Cardiac septum (tissue), 1 donor: ENCODE measurements at regions not wholly inside any gene's neighbourhood (a gene's known extent, or its start where the extent isn't known, plus 50 kb on each side); places are given as distances from the start of the nearest gene placed in this dataset.

ENCODE experiments used
- DNase-seq: peaks from one replicate; pipeline ENCODE4 v3.0.0-alpha.2; 2020; ENCODE audit warnings: low spot score
- intact Hi-C: fragments of 100-400 bp; cut with DNase I; formaldehyde crosslinking; loops from one replicate; pipeline ENCODE4 v1.14.0; 2022
- donor health status: DM: no; HTN: no; CAD: no.

DNA sequence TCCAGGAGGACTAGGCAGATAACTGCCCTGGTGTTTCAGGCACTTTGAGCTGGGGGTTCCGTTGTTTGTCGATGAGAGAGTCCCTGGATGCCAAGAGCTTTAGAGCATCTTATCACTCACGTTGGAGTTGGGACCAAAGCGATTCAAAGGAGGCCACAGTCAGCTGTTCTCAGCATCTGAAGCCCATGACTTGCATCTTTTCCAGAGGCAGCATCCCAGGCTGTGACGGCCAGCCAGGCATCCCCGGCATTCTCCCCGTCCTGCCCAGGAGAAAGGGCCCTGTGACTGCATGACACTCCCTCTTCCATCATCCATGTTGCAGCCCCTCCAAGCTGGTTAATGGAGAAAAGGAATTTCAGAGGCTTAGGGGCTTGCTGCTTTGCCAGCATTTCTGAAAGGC lies 520.3 kb downstream of the CDH26 start:
- no peak for DNase-seq
- intact Hi-C loops: no loop called here

DNA sequence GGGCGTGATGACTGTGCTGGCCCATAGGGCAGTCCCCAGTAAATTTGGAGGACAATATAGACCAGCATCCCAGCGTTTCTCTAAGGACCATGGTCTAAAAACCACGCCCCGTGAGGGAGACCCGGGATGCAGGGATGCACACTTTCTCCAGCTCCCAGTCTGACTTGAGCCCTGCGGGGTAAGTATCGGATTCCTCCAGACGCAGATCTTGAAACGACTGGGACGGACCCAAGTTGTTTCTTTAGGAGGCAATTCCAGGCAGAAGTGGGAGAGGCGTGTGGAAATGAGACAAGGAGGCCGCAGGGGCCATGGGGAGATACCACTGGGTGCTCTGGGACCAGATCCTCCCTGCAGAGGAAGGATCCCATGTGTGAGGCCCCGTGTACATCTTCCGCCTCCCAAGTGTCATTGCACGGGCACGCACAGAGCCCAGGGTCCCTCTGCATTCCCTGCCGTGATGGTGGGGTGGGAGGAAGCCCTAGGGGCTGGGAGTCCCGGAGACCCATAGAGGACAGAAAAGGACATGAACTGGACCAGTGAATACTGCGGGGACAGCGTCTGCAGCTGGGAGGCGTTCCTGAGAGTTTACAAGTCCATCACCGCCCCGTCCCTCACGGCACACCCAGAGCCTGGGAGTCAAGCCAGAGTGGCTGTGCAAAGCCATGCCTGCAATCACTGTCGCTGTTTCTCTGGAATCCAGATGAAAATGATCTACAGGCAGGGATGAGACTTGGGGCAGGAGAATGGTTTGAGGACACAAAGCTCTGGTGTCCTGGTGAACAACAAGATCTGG lies 522.9 kb downstream of the CDH26 start:
- intact Hi-C loops: no loop called here
- no peak for DNase-seq

DNA sequence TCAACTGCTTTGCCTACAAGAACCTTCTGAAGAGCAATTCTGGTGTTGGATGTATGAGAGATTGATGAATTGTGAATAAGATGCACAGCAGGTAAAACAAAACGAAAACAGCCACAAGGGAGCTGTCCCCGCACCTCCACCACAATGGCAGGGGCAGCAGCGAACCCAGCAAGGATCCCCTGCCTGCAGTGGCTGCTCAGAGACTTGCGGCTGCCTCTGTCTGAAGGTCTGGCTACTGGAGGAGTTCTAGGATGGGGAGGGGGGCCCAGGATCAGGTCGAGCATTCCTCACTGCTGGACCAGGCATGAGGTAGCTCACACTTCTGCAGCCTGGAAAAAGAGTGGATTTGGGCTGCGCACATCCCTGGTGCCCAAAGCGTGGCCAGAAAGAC lies 523.5 kb downstream of the CDH26 start:
- intact Hi-C loops: no loop called here
- DNase-seq: no peak

DNA sequence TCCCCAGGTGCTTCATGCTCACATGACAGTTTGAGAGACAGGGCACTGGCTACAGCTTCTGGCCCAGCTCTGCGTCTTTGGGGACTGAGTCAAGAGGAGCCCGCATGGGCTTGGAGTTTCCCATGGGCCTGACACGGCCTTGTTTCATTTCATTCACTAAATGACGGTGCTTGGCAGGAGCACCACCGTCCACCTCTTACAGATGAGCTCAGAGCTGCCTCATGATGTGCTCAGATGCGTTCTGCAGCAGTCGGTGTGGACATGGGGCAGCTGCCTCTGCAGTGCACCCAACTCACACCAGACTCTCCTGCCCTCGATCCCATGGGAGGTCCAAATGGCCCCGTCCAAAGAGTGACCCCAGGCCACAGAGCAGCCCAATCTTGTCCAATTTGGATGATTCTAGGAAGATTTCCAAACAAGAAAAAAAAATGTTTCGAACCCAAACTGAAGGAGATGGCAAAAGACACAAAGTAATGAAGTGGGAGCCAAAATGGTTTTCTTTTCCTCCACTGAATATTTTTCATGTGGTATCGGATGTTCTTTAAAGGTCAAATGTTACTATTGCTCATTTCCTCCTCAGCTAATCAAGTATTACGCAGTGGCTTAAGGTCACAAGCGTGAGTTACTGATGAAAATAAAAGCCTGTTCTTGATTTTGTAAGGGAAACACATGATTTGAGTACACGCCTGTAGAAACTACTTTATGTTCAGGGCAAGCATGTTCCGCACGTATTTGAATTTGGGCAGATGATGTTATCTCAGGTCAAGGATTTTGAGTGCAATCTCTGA lies 524.2 kb downstream of the CDH26 start:
- intact Hi-C loops: no loop called here
- no peak for DNase-seq

DNA sequence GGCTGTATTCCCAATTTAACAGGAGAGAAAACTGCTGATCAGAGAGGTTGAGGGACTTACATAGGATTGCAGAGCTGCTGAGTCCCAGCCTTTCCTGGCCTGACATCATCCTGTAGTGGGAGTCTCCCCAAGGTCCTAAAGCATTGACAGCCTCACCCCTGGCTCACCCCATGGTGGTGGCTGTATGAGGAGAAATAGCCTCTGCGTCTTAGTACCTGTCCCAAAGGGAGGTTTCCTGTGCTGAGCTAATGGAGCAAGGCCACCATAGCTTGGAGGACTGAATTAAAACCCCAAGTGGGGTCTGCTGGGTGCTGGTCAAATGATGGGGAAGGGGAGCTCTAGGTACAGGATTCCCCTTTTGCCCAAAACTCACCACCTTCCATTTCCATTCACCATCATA lies 525.1 kb downstream of the CDH26 start:
- intact Hi-C loops: no loop called here
- DNase-seq: no peak

DNA sequence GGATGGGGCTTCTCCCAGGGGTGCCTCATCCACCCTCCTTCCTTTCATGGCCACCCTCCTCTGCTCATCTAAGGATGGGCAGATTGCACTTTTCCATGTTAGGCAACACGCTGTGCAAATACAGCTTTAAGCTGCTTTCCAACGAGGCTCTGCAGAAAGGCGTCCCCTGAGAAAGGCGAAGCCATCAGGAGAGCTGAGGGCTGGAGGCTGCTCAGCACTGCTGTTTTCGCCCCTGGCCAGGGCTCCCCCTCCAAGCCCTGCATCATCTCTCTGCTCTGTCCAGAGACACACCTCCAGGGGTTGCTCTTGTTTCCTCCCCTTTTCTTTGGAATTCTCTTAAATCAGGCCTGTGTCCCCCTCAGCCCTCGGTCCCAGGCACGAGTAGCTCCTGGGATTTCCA lies 526.1 kb downstream of the CDH26 start:
- intact Hi-C loops: no loop called here
- no peak for DNase-seq

DNA sequence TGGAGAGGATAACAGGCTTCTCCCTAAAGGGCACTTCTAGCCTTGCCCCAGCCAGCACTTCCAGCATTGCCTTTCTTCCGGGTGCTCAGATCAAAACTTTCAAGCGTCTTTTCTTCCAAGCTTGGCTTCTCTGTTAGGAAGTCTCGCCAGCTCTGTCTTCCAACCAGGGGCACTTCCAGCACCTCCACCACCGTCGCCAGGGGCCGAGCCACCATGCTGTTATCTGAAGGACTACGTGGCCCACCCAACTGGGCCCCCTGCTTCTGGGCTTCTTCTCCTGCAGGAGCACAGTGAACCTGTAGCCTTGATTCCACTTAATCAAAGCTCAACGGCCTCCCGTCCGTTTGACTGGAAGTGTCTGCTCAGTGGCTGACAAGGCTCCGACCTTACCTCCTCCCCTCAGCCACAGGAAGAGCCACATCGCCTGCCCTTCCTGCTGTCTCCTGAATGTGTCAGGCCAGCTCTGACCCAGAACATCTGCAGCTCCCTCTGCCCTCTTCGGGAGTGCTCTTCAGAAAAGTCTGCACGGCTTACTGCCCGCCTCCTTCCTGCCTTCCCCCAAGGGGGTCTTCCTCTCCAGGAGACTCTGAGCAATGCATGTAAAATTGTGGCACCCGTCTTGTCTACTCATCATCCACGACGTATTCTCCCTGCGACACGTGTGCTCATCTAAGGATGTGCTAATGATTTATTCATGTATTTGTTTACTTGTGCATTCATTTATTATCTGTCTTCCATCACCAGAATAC lies 527.0 kb downstream of the CDH26 start:
- no peak for DNase-seq
- intact Hi-C loops: no loop called here

DNA sequence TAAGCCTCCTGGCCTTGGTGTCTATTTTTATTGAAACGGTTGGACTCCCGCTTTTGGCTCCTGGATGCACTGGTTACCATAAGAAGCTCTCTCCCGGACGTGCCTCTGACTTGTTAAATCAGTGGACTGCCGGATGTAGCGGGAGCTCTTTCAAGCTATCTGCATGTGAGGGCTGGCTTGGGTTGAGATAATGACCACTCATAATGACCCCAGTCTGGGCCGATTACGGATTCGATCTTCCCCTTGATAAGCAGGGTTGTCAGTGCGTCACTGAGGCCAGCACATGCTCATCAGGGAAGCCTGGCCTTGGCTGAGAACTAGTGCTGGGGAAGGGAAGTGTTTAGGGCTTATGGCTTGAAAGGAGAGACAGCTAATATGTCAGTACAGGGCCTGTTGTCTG lies 528.1 kb downstream of the CDH26 start:
- DNase-seq: no peak
- intact Hi-C loops: no loop called here

DNA sequence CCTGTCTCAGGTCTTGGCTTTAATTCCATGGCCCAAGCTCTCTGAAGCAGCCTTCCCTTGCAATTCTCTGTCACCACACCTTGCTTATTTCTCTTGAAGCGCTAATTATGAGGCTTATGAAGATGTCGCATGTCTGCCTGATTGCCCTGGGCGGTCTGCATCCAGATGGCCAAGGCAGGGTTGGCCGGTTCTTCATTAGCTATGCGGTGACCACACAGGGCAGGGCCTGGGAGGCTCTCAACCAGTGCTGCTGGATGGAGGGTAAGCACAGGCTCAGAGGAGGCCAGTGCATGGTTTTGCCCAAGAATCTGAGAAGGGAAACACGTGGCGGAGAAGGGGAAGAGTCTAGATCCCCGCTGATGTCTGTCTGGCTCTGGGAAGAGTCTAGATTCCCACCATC lies 528.7 kb downstream of the CDH26 start:
- intact Hi-C loops: no loop called here
- DNase-seq: no peak

DNA sequence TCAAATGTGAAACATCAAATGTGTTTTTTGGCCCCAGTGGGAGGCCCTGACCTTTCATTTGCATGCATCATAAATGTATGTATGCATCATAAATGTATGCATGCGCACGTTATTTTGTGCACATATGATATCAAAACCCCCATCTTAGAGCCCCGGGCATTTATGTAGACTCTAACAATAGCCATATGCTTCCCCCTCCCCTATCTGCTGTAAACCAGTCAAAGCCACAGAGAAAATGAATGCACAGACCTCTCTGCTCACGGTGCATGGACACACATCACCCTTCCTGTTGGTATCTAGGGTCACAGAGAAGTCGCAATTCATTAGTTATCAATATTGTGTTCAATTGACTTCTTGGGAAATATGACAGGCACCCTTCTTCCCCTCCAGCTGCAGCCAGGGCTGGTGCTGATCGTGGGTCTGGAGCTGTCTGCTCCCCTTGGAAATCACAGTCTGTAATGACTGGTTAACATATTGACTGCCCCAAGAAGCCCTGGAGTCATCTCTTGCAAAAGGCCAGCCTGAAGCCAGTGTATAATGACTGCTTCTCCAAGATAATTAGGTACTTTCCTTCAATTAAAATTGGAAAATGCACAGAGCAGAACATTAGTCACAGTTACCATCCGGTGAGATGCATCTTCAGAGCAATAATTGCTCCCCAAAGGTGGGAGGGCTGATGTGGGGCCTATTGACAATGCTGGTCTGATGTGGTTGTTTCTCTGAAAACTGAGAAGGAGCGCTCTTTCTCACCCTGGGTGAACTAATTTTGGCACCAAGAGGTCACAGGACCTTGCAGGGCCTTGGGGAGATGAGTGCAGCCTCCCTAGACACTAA lies 532.2 kb downstream of the CDH26 start:
- intact Hi-C loops: no loop called here
- DNase-seq: no peak

DNA sequence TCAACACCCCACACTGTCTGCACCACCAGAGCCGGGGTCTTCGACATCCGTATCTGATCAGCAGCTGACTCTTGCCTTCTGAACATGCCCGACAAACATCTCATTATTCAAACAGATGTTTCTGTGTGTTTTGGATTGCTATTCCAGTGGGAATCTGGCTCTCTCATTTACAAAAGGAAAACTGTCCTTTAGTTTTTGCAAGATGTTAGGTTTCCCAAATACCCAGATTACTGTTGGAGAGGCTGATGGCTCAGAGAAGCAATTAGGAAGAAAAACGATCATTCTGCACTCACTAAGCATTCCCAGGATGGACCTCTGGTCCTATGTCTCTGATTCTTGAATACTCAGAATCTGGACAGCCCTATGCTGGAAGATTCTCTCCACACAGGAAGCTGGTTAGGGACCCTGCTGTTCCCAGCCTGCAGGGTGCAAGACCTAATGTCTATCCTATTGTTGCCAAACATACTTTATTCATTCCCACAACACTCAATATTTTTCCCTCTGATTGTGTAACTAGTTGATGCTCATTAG lies 532.9 kb downstream of the CDH26 start:
- intact Hi-C loops: no loop called here
- DNase-seq: no peak

DNA sequence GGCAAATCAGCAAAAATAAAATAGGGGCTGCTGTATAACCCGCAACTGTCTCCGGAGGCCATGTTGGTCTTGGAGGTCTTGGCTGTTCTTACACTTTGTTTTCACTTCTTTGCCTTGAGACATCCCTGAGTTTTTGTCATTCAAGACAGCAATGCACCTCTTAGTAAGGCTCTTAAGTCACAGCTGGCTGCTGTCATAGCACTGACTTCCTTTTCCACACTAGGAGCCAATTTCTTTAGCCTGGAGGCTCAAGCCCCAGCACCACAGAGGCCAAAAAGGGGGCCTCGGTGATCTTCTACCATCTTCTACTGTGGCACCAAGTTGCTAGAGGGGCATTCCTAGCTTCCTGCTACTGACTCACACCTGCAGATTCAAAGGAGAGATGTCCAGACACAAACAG lies 536.3 kb downstream of the CDH26 start:
- DNase-seq: no peak
- intact Hi-C loops: no loop called here

DNA sequence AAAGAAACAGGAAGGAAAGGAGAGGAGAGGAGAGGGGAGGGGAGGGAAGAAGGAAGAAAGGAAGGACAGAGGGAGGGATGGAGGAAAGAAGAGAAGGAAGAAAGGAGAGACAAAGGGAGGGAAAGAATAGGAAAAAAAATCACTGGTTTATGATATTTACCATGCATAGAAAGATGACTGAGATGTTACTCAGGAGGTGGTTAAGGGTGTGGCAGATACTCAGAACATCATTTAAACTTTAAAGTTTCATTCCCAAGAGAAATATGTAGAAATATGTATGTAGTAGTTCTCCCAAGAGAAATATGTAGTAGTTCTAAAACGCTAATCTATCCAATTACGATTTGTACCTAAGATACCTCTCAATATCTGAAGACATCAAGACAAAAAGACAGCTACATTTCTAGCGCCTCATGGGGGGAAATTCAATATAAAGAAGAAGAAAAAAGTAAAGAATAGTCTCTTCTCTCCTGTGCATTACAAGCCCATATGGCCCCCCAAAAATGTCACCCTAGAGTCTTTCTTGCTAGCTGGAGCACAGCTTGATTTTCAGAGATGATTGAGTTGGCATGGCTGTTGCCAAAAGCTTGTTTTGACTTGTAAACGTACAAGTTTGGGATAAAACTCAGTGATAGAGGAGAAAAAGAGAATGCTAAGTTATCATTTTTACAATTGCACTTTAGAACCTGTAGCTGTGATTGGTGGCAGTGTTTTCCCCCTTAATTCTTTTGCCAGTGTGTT lies 539.2 kb downstream of the CDH26 start:
- intact Hi-C loops: no loop called here
- DNase-seq: no peak

DNA sequence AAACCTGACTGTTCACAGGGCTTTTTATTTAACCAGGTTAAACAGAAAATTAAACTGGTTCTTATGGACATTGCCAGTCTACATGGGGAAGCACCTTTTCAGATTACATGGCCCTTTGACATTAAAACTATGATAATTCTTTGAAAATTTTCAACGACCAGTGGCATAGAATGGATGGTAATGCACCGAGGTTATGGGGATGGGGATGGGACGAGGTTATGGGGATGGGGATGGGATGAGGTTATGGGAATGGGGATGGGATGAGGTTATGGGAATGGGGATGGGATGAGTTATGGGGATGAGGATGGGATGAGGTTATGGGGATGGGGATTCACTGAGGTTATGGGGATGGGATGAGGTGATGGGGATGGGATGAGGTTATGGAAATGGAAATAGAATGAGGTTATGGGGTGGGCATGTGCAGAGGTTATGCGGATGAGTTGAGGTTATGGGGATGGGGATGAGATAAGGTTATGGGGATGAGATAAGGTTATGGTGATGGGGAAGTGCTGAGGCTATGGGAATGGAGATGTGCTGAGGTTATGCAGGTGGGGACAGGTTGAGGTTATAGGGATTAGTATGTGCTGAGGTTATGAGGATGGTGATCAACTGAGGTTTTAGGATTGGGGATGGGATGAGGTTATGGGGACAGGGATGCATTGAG lies 541.9 kb downstream of the CDH26 start:
- no peak for DNase-seq
- intact Hi-C loops: no loop called here

DNA sequence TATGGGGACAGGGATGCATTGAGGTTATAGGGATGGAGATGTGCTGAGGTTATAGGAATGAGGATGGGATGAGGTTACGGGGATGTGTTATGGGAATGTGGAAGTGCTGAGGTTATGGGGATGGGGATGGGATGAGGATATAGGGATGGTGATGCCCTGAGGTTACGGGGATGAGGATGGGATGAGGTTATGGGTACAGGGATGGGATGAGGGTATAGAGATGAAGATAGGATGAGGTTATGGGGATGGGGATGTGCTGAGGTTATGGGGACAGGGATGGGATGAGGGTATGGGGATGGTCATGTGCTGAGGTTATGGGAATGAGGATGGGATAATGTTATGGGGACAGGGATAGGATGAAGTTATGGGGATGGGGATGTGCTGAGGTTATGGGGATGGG lies 542.8 kb downstream of the CDH26 start:
- intact Hi-C loops: no loop called here
- no peak for DNase-seq

DNA sequence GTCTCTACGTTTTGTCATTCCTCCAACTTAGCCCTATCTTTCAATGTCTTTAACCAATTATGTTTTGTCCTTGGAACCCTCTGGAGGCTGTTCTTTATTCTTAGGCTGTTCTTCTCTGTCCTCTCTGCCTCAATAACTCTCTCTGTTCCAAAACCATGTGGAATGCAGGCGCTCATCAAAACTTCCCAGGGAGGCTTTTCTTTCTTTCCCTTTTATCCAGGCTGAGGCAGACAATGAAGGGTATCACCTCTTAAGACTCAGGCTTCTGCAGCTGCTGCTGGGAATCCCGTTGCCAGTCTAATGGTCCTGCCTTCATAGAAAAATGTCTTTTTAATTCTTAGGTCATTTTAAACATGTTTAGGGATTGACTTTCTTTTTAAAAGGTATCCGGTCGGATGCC lies 544.7 kb downstream of the CDH26 start:
- intact Hi-C loops: no loop called here
- DNase-seq: no peak

DNA sequence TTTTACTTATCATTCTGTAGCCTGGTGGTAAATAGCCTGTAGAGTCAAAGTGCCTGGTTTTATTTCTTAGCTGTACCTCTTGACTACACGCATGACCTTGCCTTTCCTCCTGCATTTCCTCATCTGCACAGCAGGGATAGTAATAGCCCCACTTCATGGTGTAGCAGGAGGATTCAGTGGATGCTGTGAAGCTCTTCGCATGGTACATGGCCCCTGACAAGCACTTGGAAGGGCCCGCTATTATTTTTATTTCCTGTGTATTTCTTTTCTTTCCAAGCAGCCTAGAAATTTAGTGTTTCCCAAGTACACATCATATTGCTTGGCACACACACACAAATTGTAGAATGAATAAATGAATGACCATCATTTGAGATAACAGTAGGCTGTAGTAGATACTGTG lies 547.2 kb downstream of the CDH26 start:
- intact Hi-C loops: no loop called here
- DNase-seq: no peak

DNA sequence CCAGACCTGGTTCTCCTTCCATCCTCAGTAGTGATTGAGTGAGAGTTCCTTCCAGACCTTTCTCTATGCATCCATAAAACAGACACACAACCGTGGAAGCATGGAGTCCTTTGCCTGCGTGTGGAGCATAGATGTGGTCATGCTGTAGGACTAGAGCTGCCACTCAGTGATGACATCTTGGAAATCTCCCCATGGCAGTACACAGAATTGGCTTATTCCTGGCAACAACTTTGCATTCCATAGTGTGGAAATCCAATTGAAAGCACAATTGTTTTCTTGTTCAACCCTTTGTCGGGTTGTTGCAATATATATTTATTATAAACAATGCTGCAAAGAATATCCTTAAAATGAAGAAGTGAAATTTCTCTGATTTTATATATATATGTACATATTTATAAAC lies 547.8 kb downstream of the CDH26 start:
- DNase-seq: no peak
- intact Hi-C loops: no loop called here
